Upper lobe of right lung (tissue), 1 donor: ENCODE measurements at regions not wholly inside any gene's neighbourhood (a gene's known extent, or its start where the extent isn't known, plus 50 kb on each side); places are given as distances from the start of the nearest gene placed in this dataset.

Source experiments
- ATAC-seq: fragments of 200-7000 bp; cut with Tn5 transposase; one replicate; pipeline ENCODE4 v1.9.1; 2020; ENCODE audit warnings: mild to moderate bottlenecking, moderate library complexity
- DNase-seq: peaks from one replicate; pipeline ENCODE4 v3.0.0-alpha.2; 2020
- H3K27ac ChIP-seq: fragments of 200-600 bp; one replicate; pipeline ENCODE4 v1.8.0; 2022
- H3K27me3 ChIP-seq: fragments of 200-600 bp; one replicate; pipeline ENCODE4 v1.8.0; 2022; ENCODE audit warnings: mild to moderate bottlenecking
- H3K36me3 ChIP-seq: fragments of 200-600 bp; one replicate; pipeline ENCODE4 v1.8.0; 2022
- H3K4me1 ChIP-seq: fragments of 200-600 bp; one replicate; pipeline ENCODE4 v1.8.0; 2022
- H3K4me3 ChIP-seq: fragments of 200-600 bp; one replicate; pipeline ENCODE4 v1.8.0; 2022; ENCODE audit warnings: mild to moderate bottlenecking
- H3K9me3 ChIP-seq: fragments of 200-600 bp; one replicate; pipeline ENCODE4 v1.8.0; 2022
- CTCF ChIP-seq: fragments of 200-600 bp; IDR thresholded peaks from one replicate; pipeline ENCODE4 v1.8.0; 2022; ENCODE audit warnings: antibody characterized with exemption
- intact Hi-C: fragments of 100-400 bp; cut with DNase I; formaldehyde crosslinking; loops from one replicate; pipeline ENCODE4 v1.11.0; 2022
- donor health status: DM: no; HTN: yes; CAD: no; lungs with severe emphysema.

DNA sequence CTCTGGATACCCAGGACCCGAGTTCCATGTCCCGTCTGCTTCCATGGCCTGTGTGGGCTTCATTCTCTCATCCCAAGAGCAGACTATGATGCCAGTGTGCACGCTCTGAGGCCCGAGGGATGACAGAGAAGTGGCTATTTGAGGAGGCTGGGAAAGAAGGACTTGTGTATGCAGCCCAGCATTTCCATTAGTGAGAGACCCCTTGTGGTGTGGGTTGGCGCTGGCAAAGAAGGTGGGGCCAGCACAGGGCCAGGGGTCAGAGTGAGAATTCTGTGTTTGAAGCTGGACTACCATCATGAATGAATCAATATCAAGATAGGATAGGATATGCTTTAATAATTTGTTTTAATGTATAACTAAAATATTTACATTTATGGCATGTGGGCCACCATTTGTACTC, 200.8 kb downstream of the HIPK3 start:
- H3K4me1 ChIP-seq = no peaks in the 10 kb centered on the region
- no peak for TF ChIP-seq CTCF
- no peaks in the 10 kb centered on the region for H3K9me3 ChIP-seq
- no peaks in the 10 kb centered on the region for H3K27me3 ChIP-seq
- H3K4me3 ChIP-seq = no peak overlapping the region
- DNase-seq (no peak), ATAC-seq (peak; percentile 21)
- no peaks in the 10 kb centered on the region for H3K36me3 ChIP-seq
- no peak overlapping the region for H3K27ac ChIP-seq
- intact Hi-C loops = no loop called here

DNA sequence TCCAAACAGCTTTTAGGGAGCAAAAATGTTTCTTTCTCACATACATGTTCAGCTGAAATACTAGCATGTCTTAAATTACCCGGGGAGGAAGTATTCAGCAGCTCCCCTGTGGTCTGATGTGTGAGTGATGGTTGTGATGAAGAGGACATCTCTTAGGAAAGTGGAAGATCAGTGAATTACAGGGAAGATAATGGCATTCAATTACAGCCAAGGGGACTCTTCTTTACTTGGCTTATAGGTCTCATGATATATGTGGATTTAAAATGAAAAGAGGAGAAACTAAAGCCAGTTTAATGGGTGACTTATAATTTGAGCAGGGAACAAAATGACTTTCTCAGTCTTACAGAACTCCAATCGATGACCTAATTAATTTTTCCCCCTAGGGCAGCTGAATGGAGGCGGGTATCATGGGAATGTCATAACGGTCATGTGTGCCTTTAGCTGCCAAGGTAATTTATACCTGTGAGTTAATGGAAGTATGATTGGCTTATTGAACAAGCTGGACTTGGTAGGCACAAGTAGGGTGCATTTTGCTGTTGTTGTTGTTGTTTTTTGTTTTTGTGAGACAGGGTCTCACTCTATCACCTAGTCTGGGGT, 198.8 kb downstream of the HIPK3 start:
- intact Hi-C loops = no loop called here
- no peaks in the 10 kb centered on the region for H3K36me3 ChIP-seq
- no peaks in the 10 kb centered on the region for H3K4me1 ChIP-seq
- no peaks in the 10 kb centered on the region for H3K9me3 ChIP-seq
- DNase-seq (no peak), ATAC-seq (no peak)
- TF ChIP-seq CTCF = no peak
- H3K27ac ChIP-seq = no peak overlapping the region
- H3K27me3 ChIP-seq = no peaks in the 10 kb centered on the region
- H3K4me3 ChIP-seq = no peak overlapping the region

DNA sequence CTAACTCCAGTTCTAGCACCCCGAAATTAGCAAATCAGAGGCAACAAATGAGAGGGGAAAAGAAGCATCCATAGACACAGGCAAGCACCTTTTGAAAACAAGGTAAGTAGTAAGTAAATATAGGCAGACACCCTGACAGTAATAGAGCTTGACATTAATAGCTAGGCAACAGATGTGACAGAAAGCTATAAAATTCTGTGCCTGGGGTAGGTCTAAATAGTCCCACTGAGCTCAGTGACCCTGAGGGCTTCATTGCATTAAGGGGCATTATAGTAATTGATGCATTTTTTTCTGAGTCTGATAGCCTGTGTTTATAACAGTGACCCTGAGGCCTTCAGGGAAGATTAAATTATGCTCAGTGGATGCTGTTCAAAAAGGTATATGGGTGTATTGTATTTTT, 197.1 kb downstream of the HIPK3 start:
- Histone ChIP-seq H3K9me3 (no peaks in the 10 kb centered on the region), H3K27me3 (no peaks in the 10 kb centered on the region), H3K27ac (no peak overlapping the region), H3K4me3 (no peak overlapping the region), H3K36me3 (no peaks in the 10 kb centered on the region), H3K4me1 (no peaks in the 10 kb centered on the region)
- intact Hi-C loops = no loop called here
- no peak for TF ChIP-seq CTCF
- DNase-seq = no peak
- no peak for ATAC-seq

DNA sequence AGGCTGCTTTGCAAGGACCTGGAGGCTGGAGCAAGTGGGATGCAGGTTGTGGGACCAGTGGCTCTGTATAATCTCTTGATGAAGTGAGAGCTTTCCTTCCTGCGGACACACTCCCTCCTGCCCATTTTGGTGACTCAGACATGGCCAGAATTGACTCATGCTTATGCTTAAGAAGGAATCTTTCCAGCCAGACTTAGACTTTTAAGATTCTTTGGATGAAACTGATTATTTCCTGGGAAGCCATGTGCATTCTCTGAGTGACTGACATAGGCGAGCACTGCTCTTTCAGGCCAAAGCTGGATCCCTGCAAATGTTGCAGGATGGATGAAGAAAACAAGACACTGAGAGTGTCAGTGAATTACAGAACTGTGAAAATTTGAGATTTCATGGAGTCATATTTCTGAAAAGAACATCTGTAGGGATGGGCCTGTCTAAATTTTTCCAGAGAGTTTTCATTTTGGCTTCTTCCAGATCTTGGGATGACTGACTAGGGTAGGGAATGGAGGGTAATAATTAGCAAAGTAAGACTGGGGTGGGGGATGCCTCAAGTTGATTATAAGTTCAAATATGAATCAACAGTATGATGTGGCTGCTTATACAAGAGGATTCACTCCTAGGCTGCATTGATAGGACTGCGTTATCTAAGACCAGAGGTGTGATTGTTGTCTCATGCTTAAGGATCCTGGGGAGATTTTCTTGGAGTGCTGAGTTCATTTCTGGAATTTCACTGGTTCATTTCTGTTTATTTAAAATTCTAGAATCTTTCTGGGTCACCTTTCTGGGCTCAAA, 195.8 kb downstream of the HIPK3 start:
- DNase-seq (no peak), ATAC-seq (no peak)
- H3K27ac ChIP-seq = no peak overlapping the region
- no peaks in the 10 kb centered on the region for H3K36me3 ChIP-seq
- intact Hi-C loops = no loop called here
- no peaks in the 10 kb centered on the region for H3K4me1 ChIP-seq
- H3K27me3 ChIP-seq = no peaks in the 10 kb centered on the region
- no peak overlapping the region for H3K4me3 ChIP-seq
- no peaks in the 10 kb centered on the region for H3K9me3 ChIP-seq
- no peak for TF ChIP-seq CTCF

- intact Hi-C loops = no loop called here
- no peaks in the 10 kb centered on the region for H3K4me1 ChIP-seq
- no peak for TF ChIP-seq CTCF
These were observed 194.2 kb downstream of the HIPK3 start for GRCh38 chr11:33451364-33451763.

More at GRCh38 chr11:33451364-33451763, 194.2 kb downstream of the HIPK3 start:
- H3K27ac ChIP-seq = no peak overlapping the region
- H3K4me3 ChIP-seq = no peak overlapping the region
- no peaks in the 10 kb centered on the region for H3K9me3 ChIP-seq
- ATAC-seq (no peak), DNase-seq (no peak)
- no peaks in the 10 kb centered on the region for H3K27me3 ChIP-seq
- no peaks in the 10 kb centered on the region for H3K36me3 ChIP-seq
